Stomach smooth muscle (tissue), 2 donors: ENCODE measurements at regions not wholly inside any gene's neighbourhood (a gene's known extent, or its start where the extent isn't known, plus 50 kb on each side); places are given as distances from the start of the nearest gene placed in this dataset.
"Not testable (repeated sequence)": the region's sequence is repeated elsewhere in the genome, so short reads cannot be mapped to it uniquely, and the experiment has no call there.

Experiments used
- H3K27ac ChIP-seq: one replicate; pipeline ENCODE4 v1.7.0; 2013; ENCODE audit warnings: mild to moderate bottlenecking, low read length, inconsistent platforms
- H3K27me3 ChIP-seq, 2 donors: one replicate each; pipeline ENCODE4 v1.7.0; 2013; ENCODE audit warnings: low read length in 2 of 2; ENCODE audit not compliant: insufficient read depth in 2 of 2, control insufficient read depth in 1 of 2
- H3K36me3 ChIP-seq, 2 donors: one replicate each; pipeline ENCODE4 v1.7.0; 2013; ENCODE audit warnings: low read length in 2 of 2; ENCODE audit not compliant: control insufficient read depth in 2 of 2, insufficient read depth in 2 of 2
- H3K4me1 ChIP-seq: one replicate; pipeline ENCODE4 v1.7.0; 2013; ENCODE audit warnings: low read length; ENCODE audit not compliant: control insufficient read depth, insufficient read depth
- H3K4me3 ChIP-seq, 2 donors: one replicate each; pipeline ENCODE4 v1.7.0; 2013; ENCODE audit warnings: low read length in 2 of 2
- H3K9ac ChIP-seq, 2 donors: one replicate each; pipeline ENCODE4 v1.7.0; 2013; ENCODE audit warnings: low read length in 2 of 2, mild to moderate bottlenecking in 1 of 2
- H3K9me3 ChIP-seq, 2 donors: one replicate each; pipeline ENCODE4 v1.7.0; 2013; ENCODE audit warnings: low read length in 2 of 2; ENCODE audit not compliant: control insufficient read depth in 2 of 2
- donor health status: healthy.
- donor health status: Pancreatic carcinoma.

GRCh38 chr4:57740625-57741190, 630.5 kb upstream of the IGFBP7 start:
- Histone ChIP-seq H3K36me3 (no peaks in the 10 kb centered on the region), H3K4me1 (no peaks in the 10 kb centered on the region), H3K4me3 (no peak overlapping the region), H3K9ac (no peak overlapping the region), H3K9me3 (no peaks in the 10 kb centered on the region), H3K27me3 (no peaks in the 10 kb centered on the region), H3K27ac (no peak overlapping the region)

GRCh38 chr4:57736781-57737180, 626.6 kb upstream of the IGFBP7 start:
- no peak overlapping the region for H3K4me3 ChIP-seq
- H3K4me1 ChIP-seq: no peaks in the 10 kb centered on the region
- H3K9ac ChIP-seq: no peak overlapping the region
- H3K27ac ChIP-seq: no peak overlapping the region
- H3K36me3 ChIP-seq: no peaks in the 10 kb centered on the region
- H3K9me3 ChIP-seq: no peaks in the 10 kb centered on the region
- no peaks in the 10 kb centered on the region for H3K27me3 ChIP-seq

- H3K36me3 ChIP-seq: no peaks in the 10 kb centered on the region
- no peaks in the 10 kb centered on the region for H3K27me3 ChIP-seq
- H3K9ac ChIP-seq: no peak overlapping the region
- H3K4me1 ChIP-seq: no peaks in the 10 kb centered on the region
- no peak overlapping the region for H3K27ac ChIP-seq
- no peak overlapping the region for H3K4me3 ChIP-seq
- H3K9me3 ChIP-seq: no peaks in the 10 kb centered on the region
Measured at GRCh38 chr4:57734104-57734670, 624.0 kb upstream of the IGFBP7 start.

- H3K36me3 ChIP-seq, H3K9ac ChIP-seq, H3K4me3 ChIP-seq, H3K4me1 ChIP-seq, H3K9me3 ChIP-seq, H3K27ac ChIP-seq, H3K27me3 ChIP-seq: not testable (repeated sequence)
Measured at GRCh38 chr4:57729775-57730570, 619.8 kb upstream of the IGFBP7 start.

- no peaks in the 10 kb centered on the region for H3K9me3 ChIP-seq
- H3K36me3 ChIP-seq: no peaks in the 10 kb centered on the region
- no peak overlapping the region for H3K4me3 ChIP-seq
- H3K9ac ChIP-seq: no peak overlapping the region
- H3K27me3 ChIP-seq: no peaks in the 10 kb centered on the region
- H3K4me1 ChIP-seq: no peaks in the 10 kb centered on the region
- H3K27ac ChIP-seq: no peak overlapping the region
Measured at GRCh38 chr4:57726154-57726553, 616.0 kb upstream of the IGFBP7 start.

GRCh38 chr4:57719456-57719855, 609.3 kb upstream of the IGFBP7 start:
- Histone ChIP-seq H3K4me1 (no peaks in the 10 kb centered on the region), H3K9me3 (no peaks in the 10 kb centered on the region), H3K4me3 (no peak overlapping the region), H3K9ac (no peak overlapping the region), H3K27ac (no peak overlapping the region), H3K27me3 (no peaks in the 10 kb centered on the region), H3K36me3 (no peaks in the 10 kb centered on the region)

- not testable (repeated sequence) for H3K9me3 ChIP-seq, H3K36me3 ChIP-seq, H3K27me3 ChIP-seq, H3K9ac ChIP-seq, H3K27ac ChIP-seq, H3K4me1 ChIP-seq, H3K4me3 ChIP-seq
Measured at GRCh38 chr4:57714313-57714712, 604.1 kb upstream of the IGFBP7 start.

- no peaks in the 10 kb centered on the region for H3K27me3 ChIP-seq
- no peak overlapping the region for H3K9ac ChIP-seq
- no peak overlapping the region for H3K27ac ChIP-seq
- no peak overlapping the region for H3K4me3 ChIP-seq
- H3K4me1 ChIP-seq: no peaks in the 10 kb centered on the region
- no peaks in the 10 kb centered on the region for H3K9me3 ChIP-seq
- H3K36me3 ChIP-seq: no peaks in the 10 kb centered on the region
Measured at GRCh38 chr4:57710053-57710452, 599.9 kb upstream of the IGFBP7 start.

GRCh38 chr4:57691370-57691769, 581.2 kb upstream of the IGFBP7 start:
- Histone ChIP-seq H3K4me3 (no peak overlapping the region), H3K9ac (no peak overlapping the region), H3K27me3 (no peaks in the 10 kb centered on the region), H3K4me1 (no peaks in the 10 kb centered on the region), H3K27ac (no peak overlapping the region), H3K36me3 (no peaks in the 10 kb centered on the region), H3K9me3 (peaks cover 0 to 3% of the 10 kb centered on the region in 2 donors)

GRCh38 chr4:57689693-57690205, 579.6 kb upstream of the IGFBP7 start:
- no peaks in the 10 kb centered on the region for H3K36me3 ChIP-seq
- no peak overlapping the region for H3K27ac ChIP-seq
- H3K9me3 ChIP-seq: peaks cover 0 to 3% of the 10 kb centered on the region in 2 donors
- H3K4me1 ChIP-seq: no peaks in the 10 kb centered on the region
- no peak overlapping the region for H3K9ac ChIP-seq
- no peaks in the 10 kb centered on the region for H3K27me3 ChIP-seq
- no peak overlapping the region for H3K4me3 ChIP-seq

GRCh38 chr4:57682275-57682674, 572.1 kb upstream of the IGFBP7 start:
- no peaks in the 10 kb centered on the region for H3K9me3 ChIP-seq
- H3K27ac ChIP-seq: no peak overlapping the region
- no peaks in the 10 kb centered on the region for H3K4me1 ChIP-seq
- no peak overlapping the region for H3K4me3 ChIP-seq
- H3K27me3 ChIP-seq: no peaks in the 10 kb centered on the region
- H3K9ac ChIP-seq: no peak overlapping the region
- H3K36me3 ChIP-seq: no peaks in the 10 kb centered on the region
